ENCODE measurements at regions not wholly inside any gene's neighbourhood (a gene's known extent, or its start where the extent isn't known, plus 50 kb on each side); places are given as distances from the start of the nearest gene placed in this dataset.

DNA sequence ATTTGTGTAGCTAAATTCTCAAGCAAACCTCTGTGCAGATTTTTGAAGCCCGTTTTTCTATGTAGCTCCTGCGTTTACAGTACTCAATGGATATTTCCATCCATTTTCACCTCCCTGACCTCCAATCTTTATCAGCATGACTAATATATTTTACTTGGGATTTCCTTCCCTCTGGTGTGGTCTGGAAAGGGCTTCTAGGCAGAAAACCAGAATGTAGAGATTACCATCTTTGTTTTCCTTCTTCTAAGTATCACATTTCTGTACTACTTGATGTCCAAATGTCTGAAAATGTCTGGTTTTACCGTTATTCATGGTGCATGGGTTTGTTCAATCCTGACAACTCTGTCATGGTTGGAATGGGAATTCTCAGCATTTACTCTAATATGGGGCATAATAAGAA is 907.6 kb upstream of the FLRT2 start:
- no peak for DNase-seq (ENCODE audit: low spot score)
- in situ Hi-C loops (cut with MboI; ENCODE audit: low pct_unique_long_range_greater_than_20kb, low sequenced_read_pairs, unreplicated experiment), result no loop called here

DNA sequence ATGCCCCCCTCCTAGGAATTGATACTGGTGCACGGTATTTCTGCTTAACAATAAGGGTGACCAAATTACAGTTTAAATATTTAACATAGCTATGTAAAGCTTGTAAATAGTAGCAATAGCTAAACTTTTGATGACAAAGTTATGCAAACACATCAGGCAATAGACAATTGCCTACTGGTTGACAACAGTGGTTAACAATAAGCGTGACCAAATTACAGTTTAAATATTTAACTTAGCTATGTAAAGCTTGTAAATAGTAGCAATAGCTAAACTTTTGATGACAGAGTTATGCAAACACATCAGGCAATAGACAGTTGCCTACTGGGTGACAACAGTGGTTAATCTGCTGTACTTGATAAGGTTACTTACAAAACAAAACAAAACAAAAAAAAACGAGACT is 886.5 kb upstream of the FLRT2 start:
- in situ Hi-C loops (cut with MboI; ENCODE audit: low pct_unique_long_range_greater_than_20kb, low sequenced_read_pairs, unreplicated experiment), result no loop called here
- DNase-seq (ENCODE audit: low spot score), result no peak
- TF ChIP-seq, protein P1, sequence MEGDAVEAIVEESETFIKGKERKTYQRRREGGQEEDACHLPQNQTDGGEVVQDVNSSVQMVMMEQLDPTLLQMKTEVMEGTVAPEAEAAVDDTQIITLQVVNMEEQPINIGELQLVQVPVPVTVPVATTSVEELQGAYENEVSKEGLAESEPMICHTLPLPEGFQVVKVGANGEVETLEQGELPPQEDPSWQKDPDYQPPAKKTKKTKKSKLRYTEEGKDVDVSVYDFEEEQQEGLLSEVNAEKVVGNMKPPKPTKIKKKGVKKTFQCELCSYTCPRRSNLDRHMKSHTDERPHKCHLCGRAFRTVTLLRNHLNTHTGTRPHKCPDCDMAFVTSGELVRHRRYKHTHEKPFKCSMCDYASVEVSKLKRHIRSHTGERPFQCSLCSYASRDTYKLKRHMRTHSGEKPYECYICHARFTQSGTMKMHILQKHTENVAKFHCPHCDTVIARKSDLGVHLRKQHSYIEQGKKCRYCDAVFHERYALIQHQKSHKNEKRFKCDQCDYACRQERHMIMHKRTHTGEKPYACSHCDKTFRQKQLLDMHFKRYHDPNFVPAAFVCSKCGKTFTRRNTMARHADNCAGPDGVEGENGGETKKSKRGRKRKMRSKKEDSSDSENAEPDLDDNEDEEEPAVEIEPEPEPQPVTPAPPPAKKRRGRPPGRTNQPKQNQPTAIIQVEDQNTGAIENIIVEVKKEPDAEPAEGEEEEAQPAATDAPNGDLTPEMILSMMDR (IDR thresholded peaks at IDR 0.05; ENCODE audit: extremely low read depth, insufficient read depth, missing control alignments), result no peak

More for the DNA sequence above, 907.6 kb upstream of the FLRT2 start:
- TF ChIP-seq, protein P1 (IDR thresholded peaks at IDR 0.05; ENCODE audit: extremely low read depth, insufficient read depth, missing control alignments), result no peak

DNA sequence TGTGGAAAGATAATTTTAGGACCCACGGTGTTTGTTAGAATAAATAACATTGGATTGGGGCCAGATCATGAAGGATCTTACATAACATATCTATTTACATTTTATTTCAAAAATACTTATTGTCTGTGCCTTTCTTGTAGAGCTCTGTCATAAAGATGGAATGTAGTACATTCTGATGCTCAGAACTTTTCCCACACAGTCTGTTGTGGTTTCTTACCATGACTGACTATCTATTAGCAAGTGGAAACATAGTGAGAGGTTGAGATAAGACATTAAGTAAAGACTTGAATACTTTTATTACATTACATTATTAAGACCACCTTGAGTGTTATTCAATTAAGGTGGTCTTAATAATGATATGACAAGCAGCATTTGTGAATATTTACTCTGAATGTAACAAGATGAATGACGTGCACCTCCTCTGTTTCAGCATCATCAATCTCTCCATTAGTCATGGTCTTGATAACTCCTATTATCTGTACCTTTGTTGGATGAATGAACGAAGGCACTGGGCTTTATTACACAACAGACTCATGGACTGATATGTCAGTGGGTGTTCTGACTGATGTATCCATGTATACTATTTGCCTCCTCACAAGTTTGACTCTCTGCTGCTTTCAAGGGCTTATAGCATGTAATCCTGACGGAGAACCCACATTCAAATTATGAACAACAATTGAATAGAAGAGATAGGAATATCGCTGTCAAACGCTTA is 883.0 kb upstream of the FLRT2 start:
- in situ Hi-C loops (cut with MboI; ENCODE audit: low pct_unique_long_range_greater_than_20kb, low sequenced_read_pairs, unreplicated experiment), result no loop called here

DNA sequence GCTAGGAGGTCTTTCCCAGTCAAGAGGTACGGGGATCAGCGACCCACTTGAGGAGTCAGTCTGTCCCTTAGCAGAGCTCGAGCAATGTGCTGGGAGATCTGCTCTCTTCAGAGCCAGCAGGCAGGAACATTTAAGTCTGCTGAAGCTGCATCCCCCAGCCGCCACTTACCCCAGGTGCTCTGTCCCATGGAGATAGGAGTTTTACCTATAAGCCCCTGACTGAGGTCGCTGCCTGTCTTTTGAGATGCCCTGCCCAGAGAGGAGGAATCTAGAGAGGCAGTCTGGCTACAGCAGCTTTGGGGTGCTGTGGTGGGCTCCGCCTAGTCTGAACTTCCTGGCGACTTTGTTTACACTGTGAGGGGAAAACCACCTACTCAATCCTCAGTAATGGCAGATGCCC is 874.9 kb upstream of the FLRT2 start:
- no peak for DNase-seq (ENCODE audit: low spot score)
- in situ Hi-C loops (cut with MboI; ENCODE audit: low pct_unique_long_range_greater_than_20kb, low sequenced_read_pairs, unreplicated experiment), result no loop called here

More for the DNA sequence above, 883.0 kb upstream of the FLRT2 start:
- no peak for DNase-seq (ENCODE audit: low spot score)
- TF ChIP-seq, protein P1 (IDR thresholded peaks at IDR 0.05; ENCODE audit: extremely low read depth, insufficient read depth, missing control alignments), result no peak

DNA sequence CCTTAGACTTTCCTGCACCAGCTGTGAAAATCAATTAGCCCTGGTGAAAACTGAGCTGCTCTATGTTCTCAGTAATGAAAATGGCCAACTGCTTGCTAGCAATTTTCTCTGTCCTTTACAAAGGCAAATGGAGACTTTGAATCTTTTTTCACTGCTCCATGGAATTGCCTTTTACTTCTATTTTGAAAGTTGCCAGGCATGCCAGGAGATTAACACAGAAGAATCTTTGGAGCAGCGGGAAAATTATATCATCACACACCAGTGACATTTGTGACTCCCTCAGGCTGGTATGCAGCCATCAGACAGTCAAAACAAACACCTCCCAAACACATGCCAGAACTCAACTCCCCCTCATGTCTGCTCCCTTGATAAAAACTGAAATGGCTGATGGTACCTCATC is 872.0 kb upstream of the FLRT2 start:
- in situ Hi-C loops (cut with MboI; ENCODE audit: low pct_unique_long_range_greater_than_20kb, low sequenced_read_pairs, unreplicated experiment), result no loop called here
- TF ChIP-seq, protein P1 (IDR thresholded peaks at IDR 0.05; ENCODE audit: extremely low read depth, insufficient read depth, missing control alignments), result no peak

More for the DNA sequence above, 874.9 kb upstream of the FLRT2 start:
- TF ChIP-seq, protein P1 (IDR thresholded peaks at IDR 0.05; ENCODE audit: extremely low read depth, insufficient read depth, missing control alignments), result no peak

DNA sequence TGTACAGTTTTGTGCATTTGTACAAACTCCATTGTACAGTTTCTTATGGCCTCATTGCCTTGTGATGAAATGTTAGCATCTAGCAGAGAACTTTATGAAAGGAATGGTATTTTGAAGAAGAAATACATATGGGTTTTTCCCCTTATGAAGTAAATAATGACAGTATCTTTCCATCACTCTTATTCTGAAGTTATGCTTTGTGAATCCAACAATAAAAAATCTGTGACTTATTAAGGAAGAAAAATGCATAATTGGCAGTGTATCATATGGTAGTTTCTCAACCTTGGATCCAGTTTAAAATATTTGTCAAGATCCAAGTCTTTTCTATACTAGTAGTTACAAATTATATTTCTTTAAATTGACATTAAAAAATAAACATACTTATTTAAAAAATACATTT is 859.1 kb upstream of the FLRT2 start:
- TF ChIP-seq, protein P1 (IDR thresholded peaks at IDR 0.05; ENCODE audit: extremely low read depth, insufficient read depth, missing control alignments), result no peak
- in situ Hi-C loops (cut with MboI; ENCODE audit: low pct_unique_long_range_greater_than_20kb, low sequenced_read_pairs, unreplicated experiment), result no loop called here
- no peak for DNase-seq (ENCODE audit: low spot score)

More for the DNA sequence above, 872.0 kb upstream of the FLRT2 start:
- DNase-seq (ENCODE audit: low spot score), result no peak
